ENCODE measurements at regions not wholly inside any gene's neighbourhood (a gene's known extent, or its start where the extent isn't known, plus 50 kb on each side); places are given as distances from the start of the nearest gene placed in this dataset.

DNA sequence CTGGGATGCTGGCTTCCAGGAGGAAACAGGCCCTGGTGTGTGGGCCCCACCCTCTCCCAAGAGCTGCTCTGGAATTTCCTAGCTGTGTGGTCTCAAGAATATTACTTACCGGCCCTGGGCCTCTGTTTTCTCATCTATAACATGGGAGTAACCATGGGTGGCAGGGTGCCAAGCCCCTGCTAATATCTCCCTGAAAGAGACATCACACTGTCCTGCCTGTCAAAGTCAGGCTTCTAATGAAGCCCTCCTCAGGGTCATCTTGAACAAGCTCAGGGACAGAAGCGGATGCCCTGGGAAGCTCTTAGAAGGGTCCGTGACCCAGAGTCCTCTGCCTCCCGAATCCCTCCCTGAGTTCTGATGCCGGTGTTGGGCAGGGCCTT is 173.2 kb upstream of the HDAC4 start:
- no peak for TF ChIP-seq GATA2 (IDR thresholded peaks at IDR 0.05; ENCODE audit: low read depth, low read length)
- no peak for TF ChIP-seq GATA3 (IDR thresholded peaks at IDR 0.05; ENCODE audit: low read depth, low read length)

Data from SH-SY5Y (cell line).